GM18498 (cell line): ENCODE measurements at regions not wholly inside any gene's neighbourhood (a gene's known extent, or its start where the extent isn't known, plus 50 kb on each side); places are given as distances from the start of the nearest gene placed in this dataset.

Experiments
- ATAC-seq: cut with Tn5 transposase; IDR thresholded peaks from one replicate; pipeline ENCODE4 v1.9.1; 2021; ENCODE audit warnings: mild to moderate bottlenecking, moderate library complexity; ENCODE audit not compliant: unreplicated experiment

- no peak for ATAC-seq
These were observed 457.2 kb downstream of the ARHGEF28 start for GRCh38 chr5:74083096-74083791.

GRCh38 chr5:74082512-74083055 lies 456.6 kb downstream of the ARHGEF28 start:
- no peak for ATAC-seq

GRCh38 chr5:74081126-74081525 lies 455.1 kb downstream of the ARHGEF28 start:
- no peak for ATAC-seq

- peak; percentile 68 for ATAC-seq
These were observed 454.1 kb downstream of the ARHGEF28 start for GRCh38 chr5:74079971-74080556.

- no peak for ATAC-seq
These were observed 449.8 kb downstream of the ARHGEF28 start for GRCh38 chr5:74075501-74076484.

- ATAC-seq, result no peak
These were observed 448.1 kb downstream of the ARHGEF28 start for GRCh38 chr5:74074111-74074510.

- no peak for ATAC-seq
These were observed 447.3 kb downstream of the ARHGEF28 start for GRCh38 chr5:74073257-74073656.

GRCh38 chr5:74072646-74073045 lies 446.6 kb downstream of the ARHGEF28 start:
- no peak for ATAC-seq

- ATAC-seq, result no peak
These were observed 444.8 kb downstream of the ARHGEF28 start for GRCh38 chr5:74070766-74071165.

- no peak for ATAC-seq
These were observed 443.7 kb downstream of the ARHGEF28 start for GRCh38 chr5:74069741-74070140.

GRCh38 chr5:74067748-74068541 lies 441.9 kb downstream of the ARHGEF28 start:
- no peak for ATAC-seq

- ATAC-seq, result no peak
These were observed 438.9 kb downstream of the ARHGEF28 start for GRCh38 chr5:74064911-74065310.

GRCh38 chr5:74064225-74064624 lies 438.2 kb downstream of the ARHGEF28 start:
- ATAC-seq, result no peak

GRCh38 chr5:74063821-74064220 lies 437.8 kb downstream of the ARHGEF28 start:
- no peak for ATAC-seq

- no peak for ATAC-seq
These were observed 437.4 kb downstream of the ARHGEF28 start for GRCh38 chr5:74063346-74063745.

- no peak for ATAC-seq
These were observed 435.3 kb downstream of the ARHGEF28 start for GRCh38 chr5:74061292-74061691.

- ATAC-seq, result no peak
These were observed 433.7 kb downstream of the ARHGEF28 start for GRCh38 chr5:74059706-74060105.

- ATAC-seq, result no peak
These were observed 430.8 kb downstream of the ARHGEF28 start for GRCh38 chr5:74056789-74057164.

- ATAC-seq, result no peak
These were observed 430.3 kb downstream of the ARHGEF28 start for GRCh38 chr5:74056107-74056788.
